Heart left ventricle (tissue), 16 donors: ENCODE measurements at regions not wholly inside any gene's neighbourhood (a gene's known extent, or its start where the extent isn't known, plus 50 kb on each side); places are given as distances from the start of the nearest gene placed in this dataset.

Experiments
- ATAC-seq, 4 donors: fragments of 200-7000 bp; cut with Tn5 transposase; one replicate each; pipeline ENCODE4 v1.9.1; 2020 to 2022; ENCODE audit warnings: moderate library complexity in 4 of 4, mild to moderate bottlenecking in 3 of 4, moderate number of reproducible peaks in 1 of 4
- DNase-seq, 5 donors: peaks; one replicate each; pipeline ENCODE4 v3.0.0-alpha.2; 2020
- H3K27ac ChIP-seq, 12 donors: fragments of 200-600 bp; sonication (generic) in 4 of 12; one replicate each; pipeline versions ENCODE4 v1.5.0 to v1.8.0; 2016 to 2022; ENCODE audit warnings: mild to moderate bottlenecking in 2 of 12
- H3K27me3 ChIP-seq, 9 donors: fragments of 200-600 bp; sonication (generic) in 2 of 9; one replicate each; pipeline versions ENCODE4 v1.5.1 to v1.8.0; 2016 to 2022; ENCODE audit warnings: mild to moderate bottlenecking in 3 of 9
- H3K36me3 ChIP-seq, 9 donors: fragments of 200-600 bp; sonication (generic) in 2 of 9; one replicate each; pipeline versions ENCODE4 v1.5.0 to v1.8.0; 2018 to 2022; ENCODE audit warnings: mild to moderate bottlenecking in 2 of 9
- H3K4me1 ChIP-seq, 12 donors: fragments of 200-600 bp; sonication (generic) in 4 of 12; one replicate each; pipeline versions ENCODE4 v1.5.0 to v1.8.0; 2016 to 2022; ENCODE audit warnings: mild to moderate bottlenecking in 3 of 12
- H3K4me3 ChIP-seq, 12 donors: fragments of 200-600 bp; sonication (generic) in 4 of 12; one replicate each; pipeline versions ENCODE4 v1.5.0 to v1.8.0; 2017 to 2022; ENCODE audit warnings: mild to moderate bottlenecking in 9 of 12, moderate library complexity in 4 of 12
- H3K9me3 ChIP-seq, 12 donors: fragments of 200-600 bp; sonication (generic) in 4 of 12; one replicate each; pipeline versions ENCODE4 v1.5.0 to v1.8.0; 2016 to 2022; ENCODE audit warnings: mild to moderate bottlenecking in 1 of 12
- CTCF ChIP-seq, 12 donors: fragments of 200-600 bp; sonication (generic) in 4 of 12; IDR thresholded peaks; one replicate each; pipeline versions ENCODE4 v1.5.0 to v1.8.0; 2018 to 2022; ENCODE audit warnings: antibody characterized with exemption in 12 of 12, mild to moderate bottlenecking in 5 of 12
- POLR2A ChIP-seq, 2 donors: fragments of 450-650 bp; IDR thresholded peaks; one replicate each; pipeline ENCODE4 v1.6.1; 2017; ENCODE audit warnings: antibody characterized with exemption in 2 of 2, mild to moderate bottlenecking in 2 of 2, moderate library complexity in 2 of 2
- WGBS, 4 donors: extraction: QIAGEN DNeasy Blood & Tissue Kit in 2 of 4; methylation state at CpG; one replicate each; pipeline versions ENCODE4 v1.1.5 to v1.1.7; 2013 to 2018; 5-methylcytosine and 5-hydroxymethylcytosine counted together
- intact Hi-C, 10 donors: fragments of 100-400 bp; cut with DNase I; formaldehyde crosslinking; loops; one replicate each; pipeline versions ENCODE4 v1.11.1 to v1.14.2; 2022
- donor health status: ischemic (EF 13 %, LVEDD 7.1; RV severe dilation, severe dysfunction).
- donor health status: healthy with polysubstance abuse.
- donor health status: DM: no; HTN: yes; CAD: no.
- donor health status: DM: no; HTN: no; CAD: no.
- donor health status: ischemic (EF 25% LVEDD 6.9; RV normal size, moderate dysfunction).
- donor health status: ischemic (EF 25% LVEDD 5.7; RV mildly dilated, moderate dysfunction).
- donor health status: healthy.
- donor health status: DM: yes; HTN: yes; CAD: no.
- donor health status: ischemic (EF 35%, LVEDD 5.7; RV mildly dilated, moderate dysfunction).
- donor health status: nonischemic (EF 11% LVEDD 7.7; RV severe dilation, severe dysfunction).
- donor health status: DM: yes; HTN: yes; CAD: no.
- donor health status: PGD.
- donor health status: ischemic (EF 29% LVEDD 5.4; RV normal size, mild dysfunction).
- donor health status: nonischemic (EF 23%, LVEDD 6.1; RV moderate dilation, normal function).

GRCh38 chr1:177811429-177811828 lies 158.4 kb downstream of the SEC16B start:
- H3K36me3 ChIP-seq = no peaks in the 10 kb centered on the region
- no peak for ATAC-seq
- no peak overlapping the region for H3K4me3 ChIP-seq
- peaks cover 0 to 4% (median 0%) of the 10 kb centered on the region in 9 donors for H3K27me3 ChIP-seq
- no peak for DNase-seq
- no peak for TF ChIP-seq CTCF (IDR thresholded peaks at IDR 0.05)
- TF ChIP-seq POLR2A (IDR thresholded peaks at IDR 0.05) = no peak
- H3K27ac ChIP-seq = no peak overlapping the region
- peaks cover 0 to 5% (median 0%) of the 10 kb centered on the region in 12 donors for H3K9me3 ChIP-seq
- intact Hi-C loops = no loop called here
- WGBS, 4 donors = 69 to 80% (median 71%) methylated on average over 5 of the region's 5 CpGs
- no peaks in the 10 kb centered on the region for H3K4me1 ChIP-seq

- ATAC-seq = no peak
- no peaks in the 10 kb centered on the region for H3K9me3 ChIP-seq
- WGBS, 4 donors = 54 to 69% (median 63%) methylated on average over 5 of the region's 5 CpGs
These were observed 160.0 kb downstream of the SEC16B start for GRCh38 chr1:177809819-177810218.

GRCh38 chr1:177802304-177802703 lies 167.6 kb downstream of the SEC16B start:
- no peak overlapping the region for H3K27ac ChIP-seq
- no peaks in the 10 kb centered on the region for H3K36me3 ChIP-seq
- no peak for DNase-seq
- no peaks in the 10 kb centered on the region for H3K4me1 ChIP-seq
- intact Hi-C loops = no loop called here
- peaks cover 0 to 13% (median 2%) of the 10 kb centered on the region in 12 donors for H3K9me3 ChIP-seq
- WGBS, 4 donors = 46 to 76% (median 69%) methylated on average over 2 of the region's 2 CpGs
- no peak for ATAC-seq
- peaks cover 0 to 7% (median 0%) of the 10 kb centered on the region in 9 donors for H3K27me3 ChIP-seq
- H3K4me3 ChIP-seq = no peak overlapping the region
- TF ChIP-seq POLR2A (IDR thresholded peaks at IDR 0.05) (no peak), CTCF (IDR thresholded peaks at IDR 0.05) (no peak)

More at GRCh38 chr1:177809819-177810218, 160.0 kb downstream of the SEC16B start:
- intact Hi-C loops = no loop called here
- Histone ChIP-seq H3K4me3 (no peak overlapping the region), H3K4me1 (no peaks in the 10 kb centered on the region), H3K36me3 (no peaks in the 10 kb centered on the region), H3K27me3 (peaks cover 0 to 4% (median 0%) of the 10 kb centered on the region in 9 donors), H3K27ac (no peak overlapping the region)
- no peak for DNase-seq
- TF ChIP-seq POLR2A (IDR thresholded peaks at IDR 0.05) = no peak
- TF ChIP-seq CTCF (IDR thresholded peaks at IDR 0.05) = no peak

- DNase-seq (no peak), ATAC-seq (no peak)
- no peak overlapping the region for H3K4me3 ChIP-seq
- no peaks in the 10 kb centered on the region for H3K36me3 ChIP-seq
- TF ChIP-seq CTCF (IDR thresholded peaks at IDR 0.05) = no peak
- TF ChIP-seq POLR2A (IDR thresholded peaks at IDR 0.05) = no peak
- no peak overlapping the region for H3K27ac ChIP-seq
- intact Hi-C loops = no loop called here
- H3K27me3 ChIP-seq = peaks cover 0 to 7% (median 0%) of the 10 kb centered on the region in 9 donors
- H3K9me3 ChIP-seq = peaks cover 0 to 13% (median 2%) of the 10 kb centered on the region in 12 donors
- 81 to 91% (median 87%) methylated on average over 3 of the region's 3 CpGs for WGBS, 4 donors
- H3K4me1 ChIP-seq = no peaks in the 10 kb centered on the region
These were observed 168.1 kb downstream of the SEC16B start for GRCh38 chr1:177801790-177802189.
